B cell (primary cell): ENCODE measurements at regions not wholly inside any gene's neighbourhood (a gene's known extent, or its start where the extent isn't known, plus 50 kb on each side); places are given as distances from the start of the nearest gene placed in this dataset.

Source experiments
- EZH2 ChIP-seq: IDR thresholded peaks from 2 replicates; pipeline ENCODE4 v1.6.1; 2012; ENCODE audit warnings: borderline replicate concordance, low read depth, mild to moderate bottlenecking, moderate library complexity, low read length; ENCODE audit not compliant: insufficient read depth, poor library complexity, severe bottlenecking
- TF ChIP-seq, protein P1 (sequence below): fragments of 200-600 bp; IDR thresholded peaks from one replicate; pipeline ENCODE4 v1.8.0; 2022; ENCODE audit warnings: antibody characterized with exemption, mild to moderate bottlenecking

- no peak for TF ChIP-seq EZH2
- TF ChIP-seq, protein P1, sequence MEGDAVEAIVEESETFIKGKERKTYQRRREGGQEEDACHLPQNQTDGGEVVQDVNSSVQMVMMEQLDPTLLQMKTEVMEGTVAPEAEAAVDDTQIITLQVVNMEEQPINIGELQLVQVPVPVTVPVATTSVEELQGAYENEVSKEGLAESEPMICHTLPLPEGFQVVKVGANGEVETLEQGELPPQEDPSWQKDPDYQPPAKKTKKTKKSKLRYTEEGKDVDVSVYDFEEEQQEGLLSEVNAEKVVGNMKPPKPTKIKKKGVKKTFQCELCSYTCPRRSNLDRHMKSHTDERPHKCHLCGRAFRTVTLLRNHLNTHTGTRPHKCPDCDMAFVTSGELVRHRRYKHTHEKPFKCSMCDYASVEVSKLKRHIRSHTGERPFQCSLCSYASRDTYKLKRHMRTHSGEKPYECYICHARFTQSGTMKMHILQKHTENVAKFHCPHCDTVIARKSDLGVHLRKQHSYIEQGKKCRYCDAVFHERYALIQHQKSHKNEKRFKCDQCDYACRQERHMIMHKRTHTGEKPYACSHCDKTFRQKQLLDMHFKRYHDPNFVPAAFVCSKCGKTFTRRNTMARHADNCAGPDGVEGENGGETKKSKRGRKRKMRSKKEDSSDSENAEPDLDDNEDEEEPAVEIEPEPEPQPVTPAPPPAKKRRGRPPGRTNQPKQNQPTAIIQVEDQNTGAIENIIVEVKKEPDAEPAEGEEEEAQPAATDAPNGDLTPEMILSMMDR = no peak
Measured at GRCh38 chr12:114916124-114916523, 232.1 kb upstream of the TBX3 start.
